MM.1S (cell line): ENCODE measurements at regions not wholly inside any gene's neighbourhood (a gene's known extent, or its start where the extent isn't known, plus 50 kb on each side); places are given as distances from the start of the nearest gene placed in this dataset.
"Not testable (repeated sequence)": the region's sequence is repeated elsewhere in the genome, so short reads cannot be mapped to it uniquely, and the experiment has no call there.

ENCODE experiments used
- DNase-seq: peaks from one replicate; pipeline ENCODE4 v3.0.0-alpha.2; 2015
- H2AFZ ChIP-seq: fragments of 300-600 bp; sonication (generic); 2 replicates; pipeline ENCODE4 v1.6.0; 2016; ENCODE audit warnings: antibody characterized with exemption, low read length
- H3F3A ChIP-seq: fragments of 300-600 bp; sonication (generic); 2 replicates; pipeline ENCODE4 v1.6.1; 2016; ENCODE audit warnings: mild to moderate bottlenecking, antibody characterized with exemption, low read length, moderate library complexity, mixed read lengths; ENCODE audit not compliant: insufficient read depth
- H3K27ac ChIP-seq: fragments of 300-600 bp; sonication (generic); 2 replicates; pipeline ENCODE4 v1.5.1; 2016; ENCODE audit warnings: mild to moderate bottlenecking, low read length
- H3K27me3 ChIP-seq: fragments of 300-600 bp; sonication (generic); replicated peaks from 2 replicates; pipeline ENCODE4 v1.6.0; 2016; ENCODE audit warnings: low read length; ENCODE audit not compliant: insufficient read depth
- H3K36me3 ChIP-seq: fragments of 300-600 bp; sonication (generic); replicated peaks from 2 replicates; pipeline ENCODE4 v1.6.1; 2016; ENCODE audit warnings: mild to moderate bottlenecking, low read length, mixed read lengths; ENCODE audit not compliant: insufficient read depth
- H3K4me1 ChIP-seq: fragments of 300-600 bp; sonication (generic); 2 replicates; pipeline ENCODE4 v1.6.1; 2016; ENCODE audit warnings: low read length, mixed read lengths
- H3K4me2 ChIP-seq: fragments of 300-600 bp; sonication (generic); 2 replicates; pipeline ENCODE4 v1.6.0; 2016; ENCODE audit warnings: low read depth, low read length
- H3K4me3 ChIP-seq: fragments of 300-600 bp; sonication (generic); 2 replicates; pipeline ENCODE4 v1.5.1; 2016; ENCODE audit warnings: low read length, mixed read lengths
- H3K79me2 ChIP-seq: fragments of 300-600 bp; sonication (generic); 2 replicates; pipeline ENCODE4 v1.6.1; 2016; ENCODE audit warnings: mixed run types, low read length, mixed read lengths
- H3K9ac ChIP-seq: fragments of 300-600 bp; sonication (generic); 2 replicates; pipeline ENCODE4 v1.6.1; 2016; ENCODE audit warnings: low read length, mixed read lengths
- H3K9me2 ChIP-seq: fragments of 300-600 bp; sonication (generic); replicated peaks from 2 replicates; pipeline ENCODE4 v1.6.1; 2016; ENCODE audit warnings: mild to moderate bottlenecking, low read length, mixed read lengths; ENCODE audit not compliant: insufficient read depth
- H3K9me3 ChIP-seq: fragments of 300-600 bp; sonication (generic); replicated peaks from 2 replicates; pipeline ENCODE4 v1.6.1; 2016; ENCODE audit warnings: mild to moderate bottlenecking, low read length, mixed read lengths; ENCODE audit not compliant: insufficient read depth
- H4K20me1 ChIP-seq: fragments of 300-600 bp; sonication (generic); 2 replicates; pipeline ENCODE4 v1.6.1; 2016; ENCODE audit warnings: mild to moderate bottlenecking, low read length, moderate library complexity, mixed read lengths; ENCODE audit not compliant: insufficient read depth
- EZH2 ChIP-seq: fragments of 300-600 bp; sonication (generic); optimal IDR thresholded peaks from 2 replicates; pipeline ENCODE3; 2017; ENCODE audit warnings: low read depth, mild to moderate bottlenecking, antibody characterized with exemption, low read length, mixed read lengths
- EZH2phosphoT487 ChIP-seq: fragments of 300-600 bp; sonication (generic); IDR thresholded peaks from 2 replicates; pipeline ENCODE4 v1.6.1; 2018; ENCODE audit warnings: antibody characterized with exemption, low read length
- TF ChIP-seq, protein P1 (sequence below): fragments of 300-600 bp; sonication (generic); IDR thresholded peaks from 2 replicates; pipeline ENCODE4 v1.5.1; 2016; ENCODE audit warnings: antibody characterized with exemption, low read length, mixed read lengths

- no peaks in the 10 kb centered on the region for H4K20me1 ChIP-seq
- no peak for DNase-seq
- no peaks in the 10 kb centered on the region for H3K27me3 ChIP-seq
- no peaks in the 10 kb centered on the region for H3K36me3 ChIP-seq
- H3K4me1 ChIP-seq = peaks cover 15% of the 10 kb centered on the region; the same call in 1 of the 2 replicates
- H3K27ac ChIP-seq = no peak overlapping the region
- no peaks in the 10 kb centered on the region for H3K9me2 ChIP-seq
- TF ChIP-seq EZH2phosphoT487 (no peak), EZH2 (no peak)
- TF ChIP-seq, protein P1, sequence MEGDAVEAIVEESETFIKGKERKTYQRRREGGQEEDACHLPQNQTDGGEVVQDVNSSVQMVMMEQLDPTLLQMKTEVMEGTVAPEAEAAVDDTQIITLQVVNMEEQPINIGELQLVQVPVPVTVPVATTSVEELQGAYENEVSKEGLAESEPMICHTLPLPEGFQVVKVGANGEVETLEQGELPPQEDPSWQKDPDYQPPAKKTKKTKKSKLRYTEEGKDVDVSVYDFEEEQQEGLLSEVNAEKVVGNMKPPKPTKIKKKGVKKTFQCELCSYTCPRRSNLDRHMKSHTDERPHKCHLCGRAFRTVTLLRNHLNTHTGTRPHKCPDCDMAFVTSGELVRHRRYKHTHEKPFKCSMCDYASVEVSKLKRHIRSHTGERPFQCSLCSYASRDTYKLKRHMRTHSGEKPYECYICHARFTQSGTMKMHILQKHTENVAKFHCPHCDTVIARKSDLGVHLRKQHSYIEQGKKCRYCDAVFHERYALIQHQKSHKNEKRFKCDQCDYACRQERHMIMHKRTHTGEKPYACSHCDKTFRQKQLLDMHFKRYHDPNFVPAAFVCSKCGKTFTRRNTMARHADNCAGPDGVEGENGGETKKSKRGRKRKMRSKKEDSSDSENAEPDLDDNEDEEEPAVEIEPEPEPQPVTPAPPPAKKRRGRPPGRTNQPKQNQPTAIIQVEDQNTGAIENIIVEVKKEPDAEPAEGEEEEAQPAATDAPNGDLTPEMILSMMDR = no peak
- H3F3A ChIP-seq = no peaks in the 10 kb centered on the region
- H3K9ac ChIP-seq = no peak overlapping the region
- no peaks in the 10 kb centered on the region for H3K79me2 ChIP-seq
- no peak overlapping the region for H3K4me3 ChIP-seq
- no peaks in the 10 kb centered on the region for H3K9me3 ChIP-seq
- H3K4me2 ChIP-seq = no peak overlapping the region
- H2AFZ ChIP-seq = no peak overlapping the region
Measured at GRCh38 chr2:225814554-225814953, 415.0 kb downstream of the NYAP2 start.

DNA sequence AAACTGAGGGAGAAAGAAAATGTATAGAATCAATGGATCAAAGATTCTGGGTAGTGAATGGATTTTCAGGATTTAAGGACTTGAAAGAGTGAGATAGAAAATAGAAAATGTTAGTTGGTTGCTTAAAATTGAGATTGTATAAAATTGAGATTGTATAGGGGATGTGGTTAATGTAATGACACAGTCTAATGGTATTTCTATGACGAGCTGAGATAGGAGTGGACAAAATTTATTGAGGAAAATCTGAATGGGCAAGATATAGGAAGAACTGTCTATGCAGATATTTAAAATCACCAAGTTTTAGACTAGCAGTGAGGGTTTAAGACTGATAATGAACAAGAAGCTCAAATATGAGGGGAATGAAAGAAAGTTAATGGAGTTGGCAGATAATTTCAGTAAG lies 406.6 kb downstream of the NYAP2 start:
- H3K79me2 ChIP-seq = no peaks in the 10 kb centered on the region
- no peaks in the 10 kb centered on the region for H4K20me1 ChIP-seq
- TF ChIP-seq EZH2phosphoT487 (no peak), EZH2 (no peak)
- TF ChIP-seq, protein P1 = no peak
- H3K27ac ChIP-seq = no peak overlapping the region
- no peak overlapping the region for H3K4me3 ChIP-seq
- H2AFZ ChIP-seq = no peak overlapping the region
- H3K4me2 ChIP-seq = no peak overlapping the region
- no peaks in the 10 kb centered on the region for H3K9me3 ChIP-seq
- no peaks in the 10 kb centered on the region for H3K36me3 ChIP-seq
- no peaks in the 10 kb centered on the region for H3K9me2 ChIP-seq
- no peak for DNase-seq
- H3K9ac ChIP-seq = no peak overlapping the region
- no peaks in the 10 kb centered on the region for H3K27me3 ChIP-seq
- no peaks in the 10 kb centered on the region for H3F3A ChIP-seq
- no peaks in the 10 kb centered on the region for H3K4me1 ChIP-seq

GRCh38 chr2:225802076-225802475 lies 402.6 kb downstream of the NYAP2 start:
- not testable (repeated sequence) for H3K9me3 ChIP-seq, H3K9me2 ChIP-seq, H3K9ac ChIP-seq, H2AFZ ChIP-seq, DNase-seq, H3F3A ChIP-seq, H3K4me1 ChIP-seq, H3K4me2 ChIP-seq, H4K20me1 ChIP-seq, H3K79me2 ChIP-seq, H3K4me3 ChIP-seq, H3K36me3 ChIP-seq, H3K27me3 ChIP-seq, H3K27ac ChIP-seq

GRCh38 chr2:225797394-225797793 lies 397.9 kb downstream of the NYAP2 start:
- H3K4me2 ChIP-seq = no peak overlapping the region
- H2AFZ ChIP-seq = no peak overlapping the region
- no peak overlapping the region for H3K9ac ChIP-seq
- no peaks in the 10 kb centered on the region for H3K79me2 ChIP-seq
- no peaks in the 10 kb centered on the region for H3K9me2 ChIP-seq
- H3F3A ChIP-seq = no peaks in the 10 kb centered on the region
- no peak overlapping the region for H3K4me3 ChIP-seq
- H3K27me3 ChIP-seq = no peaks in the 10 kb centered on the region
- no peak for DNase-seq
- no peaks in the 10 kb centered on the region for H4K20me1 ChIP-seq
- H3K27ac ChIP-seq = no peak overlapping the region
- H3K36me3 ChIP-seq = no peaks in the 10 kb centered on the region
- H3K9me3 ChIP-seq = no peaks in the 10 kb centered on the region
- TF ChIP-seq, protein P1 = no peak
- TF ChIP-seq EZH2phosphoT487 (no peak), EZH2 (no peak)
- H3K4me1 ChIP-seq = no peaks in the 10 kb centered on the region
